ENCODE measurements at regions not wholly inside any gene's neighbourhood (a gene's known extent, or its start where the extent isn't known, plus 50 kb on each side); places are given as distances from the start of the nearest gene placed in this dataset.

GRCh38 chr6:4297348-4297747 lies 162.0 kb upstream of the ECI2 start:
- no peak overlapping the region for H2BK5ac ChIP-seq (ENCODE audit: low read depth, low read length, poor library complexity)
- no peak overlapping the region for H2BK12ac ChIP-seq (ENCODE audit: low read length)
- H3K4ac ChIP-seq (ENCODE audit: low read depth, low read length): no peak overlapping the region
- H4K91ac ChIP-seq (ENCODE audit: low read depth, low read length): no peak overlapping the region
- no peak overlapping the region for H3K27ac ChIP-seq (ENCODE audit: low read depth, low read length)
- no CpG with 5 or more reads among the region's 7 CpGs for WGBS (ENCODE audit: extremely low coverage, insufficient coverage, insufficient read length)
- no peak overlapping the region for H4K12ac ChIP-seq (ENCODE audit: low read depth, low read length)
- no peak overlapping the region for H2AK5ac ChIP-seq (ENCODE audit: low read length)
- H3K36me3 ChIP-seq (ENCODE audit: control insufficient read depth in 1 of 2, insufficient read depth in 2 of 2, low read length in 2 of 2): peaks cover 3% of the 10 kb centered on the region in 2 experiments
- H3K9me3 ChIP-seq (ENCODE audit: insufficient read depth, low read depth, low read length): peaks cover 1% of the 10 kb centered on the region
- H3K79me1 ChIP-seq (ENCODE audit: low read length): peaks cover 2% of the 10 kb centered on the region
- H3K4me1 ChIP-seq (ENCODE audit: control insufficient read depth in 1 of 2, insufficient read depth in 2 of 2, low read length in 2 of 2): peaks cover 6 to 19% of the 10 kb centered on the region in 2 experiments
- H3K79me2 ChIP-seq (ENCODE audit: control insufficient read depth, insufficient read depth, low read length, poor library complexity): no peaks in the 10 kb centered on the region
- no peak overlapping the region for H3K9ac ChIP-seq (ENCODE audit: low read length)
- H3K4me2 ChIP-seq (ENCODE audit: low read length): no peak overlapping the region
- no peak overlapping the region for H2AFZ ChIP-seq (ENCODE audit: insufficient read depth, low read length, poor library complexity)
- no peak overlapping the region for H4K8ac ChIP-seq (ENCODE audit: low read depth, low read length)
- H3K14ac ChIP-seq (ENCODE audit: low read length): no peak overlapping the region
- H3K18ac ChIP-seq (ENCODE audit: low read length): peak overlapping the region; percentile 58
- H3K23ac ChIP-seq (ENCODE audit: low read length): no peak overlapping the region
- H2BK120ac ChIP-seq (ENCODE audit: insufficient read depth, low read length, poor library complexity): no peak overlapping the region
- no peaks in the 10 kb centered on the region for H3K27me3 ChIP-seq (ENCODE audit: insufficient read depth, low read length)
- peak in 1 of 2 donors; percentile 40 for DNase-seq
- no peak overlapping the region for H3K4me3 ChIP-seq (ENCODE audit: low read depth, low read length)

GRCh38 chr6:4296552-4296951 lies 161.2 kb upstream of the ECI2 start:
- H3K18ac ChIP-seq (ENCODE audit: low read length): no peak overlapping the region
- no CpG with 5 or more reads among the region's 3 CpGs for WGBS (ENCODE audit: extremely low coverage, insufficient coverage, insufficient read length)
- H3K27ac ChIP-seq (ENCODE audit: low read depth, low read length): no peak overlapping the region

GRCh38 chr6:4295783-4296155 lies 160.4 kb upstream of the ECI2 start:
- peaks cover 3% of the 10 kb centered on the region in 2 experiments for H3K36me3 ChIP-seq (ENCODE audit: control insufficient read depth in 1 of 2, insufficient read depth in 2 of 2, low read length in 2 of 2)
- no peak overlapping the region for H3K14ac ChIP-seq (ENCODE audit: low read length)
- peaks cover 8 to 22% of the 10 kb centered on the region in 2 experiments for H3K4me1 ChIP-seq (ENCODE audit: control insufficient read depth in 1 of 2, insufficient read depth in 2 of 2, low read length in 2 of 2)
- H3K4ac ChIP-seq (ENCODE audit: low read depth, low read length): no peak overlapping the region
- H3K4me2 ChIP-seq (ENCODE audit: low read length): no peak overlapping the region
- H3K27ac ChIP-seq (ENCODE audit: low read depth, low read length): no peak overlapping the region
- no peak overlapping the region for H3K18ac ChIP-seq (ENCODE audit: low read length)
- no peak overlapping the region for H4K8ac ChIP-seq (ENCODE audit: low read depth, low read length)
- no peak overlapping the region for H2BK12ac ChIP-seq (ENCODE audit: low read length)
- no peak overlapping the region for H4K12ac ChIP-seq (ENCODE audit: low read depth, low read length)
- H3K79me2 ChIP-seq (ENCODE audit: control insufficient read depth, insufficient read depth, low read length, poor library complexity): no peaks in the 10 kb centered on the region
- H3K23ac ChIP-seq (ENCODE audit: low read length): no peak overlapping the region
- peaks cover 1% of the 10 kb centered on the region for H3K9me3 ChIP-seq (ENCODE audit: insufficient read depth, low read depth, low read length)
- H2BK5ac ChIP-seq (ENCODE audit: low read depth, low read length, poor library complexity): no peak overlapping the region
- no peak overlapping the region for H2AK5ac ChIP-seq (ENCODE audit: low read length)
- peaks cover 2% of the 10 kb centered on the region for H3K79me1 ChIP-seq (ENCODE audit: low read length)
- WGBS (ENCODE audit: extremely low coverage, insufficient coverage, insufficient read length): no CpG with 5 or more reads among the region's 2 CpGs
- no peak overlapping the region for H3K4me3 ChIP-seq (ENCODE audit: low read depth, low read length)
- H2AFZ ChIP-seq (ENCODE audit: insufficient read depth, low read length, poor library complexity): no peak overlapping the region
- H4K91ac ChIP-seq (ENCODE audit: low read depth, low read length): no peak overlapping the region
- H2BK120ac ChIP-seq (ENCODE audit: insufficient read depth, low read length, poor library complexity): no peak overlapping the region
- peak in 1 of 2 donors; percentile 75 for DNase-seq
- H3K9ac ChIP-seq (ENCODE audit: low read length): no peak overlapping the region
- H3K27me3 ChIP-seq (ENCODE audit: insufficient read depth, low read length): no peaks in the 10 kb centered on the region

More at GRCh38 chr6:4296552-4296951, 161.2 kb upstream of the ECI2 start:
- Histone ChIP-seq H3K23ac (ENCODE audit: low read length) (no peak overlapping the region), H3K9ac (ENCODE audit: low read length) (no peak overlapping the region), H3K4me3 (ENCODE audit: low read depth, low read length) (no peak overlapping the region), H3K79me2 (ENCODE audit: control insufficient read depth, insufficient read depth, low read length, poor library complexity) (no peaks in the 10 kb centered on the region), H2AFZ (ENCODE audit: insufficient read depth, low read length, poor library complexity) (no peak overlapping the region), H3K27me3 (ENCODE audit: insufficient read depth, low read length) (no peaks in the 10 kb centered on the region), H3K14ac (ENCODE audit: low read length) (no peak overlapping the region), H3K36me3 (ENCODE audit: control insufficient read depth in 1 of 2, insufficient read depth in 2 of 2, low read length in 2 of 2) (peaks cover 3% of the 10 kb centered on the region in 2 experiments), H3K9me3 (ENCODE audit: insufficient read depth, low read depth, low read length) (peaks cover 1% of the 10 kb centered on the region), H3K4me2 (ENCODE audit: low read length) (no peak overlapping the region), H3K4me1 (ENCODE audit: control insufficient read depth in 1 of 2, insufficient read depth in 2 of 2, low read length in 2 of 2) (peaks cover 8 to 22% of the 10 kb centered on the region in 2 experiments), H4K12ac (ENCODE audit: low read depth, low read length) (no peak overlapping the region), H2BK5ac (ENCODE audit: low read depth, low read length, poor library complexity) (no peak overlapping the region), H3K79me1 (ENCODE audit: low read length) (peaks cover 2% of the 10 kb centered on the region), H4K91ac (ENCODE audit: low read depth, low read length) (peak overlapping the region; percentile 38), H2BK120ac (ENCODE audit: insufficient read depth, low read length, poor library complexity) (no peak overlapping the region), H2BK12ac (ENCODE audit: low read length) (no peak overlapping the region), H2AK5ac (ENCODE audit: low read length) (no peak overlapping the region), H3K4ac (ENCODE audit: low read depth, low read length) (no peak overlapping the region), H4K8ac (ENCODE audit: low read depth, low read length) (no peak overlapping the region)
- peak in 1 of 2 donors; percentile 67 for DNase-seq

- no CpG with 5 or more reads among the region's 10 CpGs for WGBS (ENCODE audit: extremely low coverage, insufficient coverage, insufficient read length)
- H3K4me1 ChIP-seq (ENCODE audit: control insufficient read depth in 1 of 2, insufficient read depth in 2 of 2, low read length in 2 of 2): peaks cover 8 to 20% of the 10 kb centered on the region in 2 experiments
Measured at GRCh38 chr6:4295058-4295782, 159.8 kb upstream of the ECI2 start.

More at GRCh38 chr6:4295058-4295782, 159.8 kb upstream of the ECI2 start:
- H3K79me2 ChIP-seq (ENCODE audit: control insufficient read depth, insufficient read depth, low read length, poor library complexity): no peaks in the 10 kb centered on the region
- no peak overlapping the region for H3K27ac ChIP-seq (ENCODE audit: low read depth, low read length)
- H4K12ac ChIP-seq (ENCODE audit: low read depth, low read length): no peak overlapping the region
- H2BK5ac ChIP-seq (ENCODE audit: low read depth, low read length, poor library complexity): no peak overlapping the region
- no peaks in the 10 kb centered on the region for H3K9me3 ChIP-seq (ENCODE audit: insufficient read depth, low read depth, low read length)
- H3K79me1 ChIP-seq (ENCODE audit: low read length): peaks cover 2% of the 10 kb centered on the region
- no peak overlapping the region for H2AK5ac ChIP-seq (ENCODE audit: low read length)
- H3K18ac ChIP-seq (ENCODE audit: low read length): no peak overlapping the region
- no peak overlapping the region for H4K8ac ChIP-seq (ENCODE audit: low read depth, low read length)
- H2BK120ac ChIP-seq (ENCODE audit: insufficient read depth, low read length, poor library complexity): no peak overlapping the region
- H3K27me3 ChIP-seq (ENCODE audit: insufficient read depth, low read length): no peaks in the 10 kb centered on the region
- H3K4me2 ChIP-seq (ENCODE audit: low read length): no peak overlapping the region
- no peak overlapping the region for H3K4ac ChIP-seq (ENCODE audit: low read depth, low read length)
- no peak for DNase-seq
- no peak overlapping the region for H4K91ac ChIP-seq (ENCODE audit: low read depth, low read length)
- H3K4me3 ChIP-seq (ENCODE audit: low read depth, low read length): no peak overlapping the region
- no peak overlapping the region for H3K14ac ChIP-seq (ENCODE audit: low read length)
- no peak overlapping the region for H3K9ac ChIP-seq (ENCODE audit: low read length)
- no peak overlapping the region for H2BK12ac ChIP-seq (ENCODE audit: low read length)
- H3K23ac ChIP-seq (ENCODE audit: low read length): no peak overlapping the region
- H2AFZ ChIP-seq (ENCODE audit: insufficient read depth, low read length, poor library complexity): no peak overlapping the region
- H3K36me3 ChIP-seq (ENCODE audit: control insufficient read depth in 1 of 2, insufficient read depth in 2 of 2, low read length in 2 of 2): peaks cover 3% of the 10 kb centered on the region in 2 experiments
